ENCODE measurements at regions not wholly inside any gene's neighbourhood (a gene's known extent, or its start where the extent isn't known, plus 50 kb on each side); places are given as distances from the start of the nearest gene placed in this dataset.

DNA sequence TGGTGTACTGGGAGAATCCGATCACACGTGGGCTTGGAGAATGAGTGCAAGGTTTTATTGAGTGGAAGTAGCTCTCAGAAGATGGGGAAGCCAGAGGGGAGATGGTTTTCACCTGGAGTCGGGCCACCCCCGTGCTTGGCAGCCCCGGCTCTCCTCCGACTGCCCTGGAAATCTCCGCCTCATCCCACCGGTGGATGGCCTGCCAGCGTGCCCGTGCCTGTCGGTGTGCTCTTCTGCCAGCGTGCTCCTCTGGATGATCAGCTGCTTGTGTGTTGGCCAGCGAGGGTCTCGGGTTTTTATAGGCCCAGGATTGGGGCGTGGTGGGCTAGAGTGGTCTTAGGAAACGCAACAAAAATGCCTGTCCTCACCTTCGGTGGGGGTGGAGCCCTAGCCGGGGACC lies 368.0 kb downstream of the FAT4 start:
- DNase-seq (ENCODE audit: low read depth, low spot score), result no peak

DNA sequence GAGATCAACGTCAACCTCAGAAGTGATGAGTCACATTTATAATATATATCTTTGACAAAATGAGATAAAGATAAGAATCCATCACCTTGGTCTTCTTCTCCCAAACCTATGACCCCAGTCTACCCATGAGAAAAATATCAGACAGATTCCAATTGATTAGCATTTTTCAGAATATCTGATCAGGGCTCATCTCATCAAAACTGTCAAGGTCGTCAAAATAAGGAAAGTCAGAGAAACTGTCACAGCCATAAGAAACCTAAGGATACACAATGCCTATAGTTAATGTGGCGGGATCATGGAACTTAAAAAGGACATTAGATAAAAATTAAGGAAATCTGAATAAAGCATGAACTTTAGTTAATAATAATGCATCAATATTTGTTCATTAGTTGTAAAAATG lies 374.1 kb downstream of the FAT4 start:
- no peak for DNase-seq (ENCODE audit: low read depth, low spot score)

DNA sequence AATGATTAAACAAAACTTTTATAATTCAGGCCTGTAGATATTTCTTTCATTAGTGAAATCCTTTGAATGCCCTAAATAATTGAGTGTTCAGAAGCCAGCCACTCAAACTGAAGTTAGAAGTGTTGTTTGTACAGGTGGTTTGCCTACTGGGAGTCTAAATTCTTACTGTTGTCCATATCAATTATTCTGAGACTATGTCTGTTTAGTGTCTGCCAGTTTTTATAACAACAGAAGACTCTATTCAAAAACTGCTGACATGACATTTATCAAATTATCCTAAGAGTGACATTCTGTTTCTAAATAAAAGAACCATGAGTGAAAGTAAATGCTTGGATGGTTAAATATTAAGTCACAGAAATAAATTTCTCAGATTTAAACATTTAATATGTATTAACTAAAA lies 375.1 kb downstream of the FAT4 start:
- no peak for DNase-seq (ENCODE audit: low read depth, low spot score)

DNA sequence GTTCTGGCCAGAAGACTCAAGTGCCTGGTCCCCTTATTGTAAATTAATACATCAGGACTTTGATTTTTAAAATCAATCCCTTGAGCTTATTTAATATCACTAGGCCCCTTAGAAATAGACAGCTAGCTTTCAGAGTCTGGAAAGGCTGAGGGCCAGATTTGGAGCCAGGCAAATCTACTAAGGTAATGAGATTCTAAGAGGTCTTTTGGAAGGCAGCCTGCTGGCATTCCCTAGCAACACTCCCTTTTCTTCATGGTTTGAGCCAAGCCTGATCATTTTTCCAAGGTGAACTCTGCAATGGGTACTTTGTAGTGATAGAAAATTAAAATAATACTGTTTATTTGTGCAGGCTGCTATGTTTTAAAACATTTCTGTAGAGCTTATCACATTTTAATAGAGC lies 378.5 kb downstream of the FAT4 start:
- peak; percentile 62 for DNase-seq (ENCODE audit: low read depth, low spot score)

DNA sequence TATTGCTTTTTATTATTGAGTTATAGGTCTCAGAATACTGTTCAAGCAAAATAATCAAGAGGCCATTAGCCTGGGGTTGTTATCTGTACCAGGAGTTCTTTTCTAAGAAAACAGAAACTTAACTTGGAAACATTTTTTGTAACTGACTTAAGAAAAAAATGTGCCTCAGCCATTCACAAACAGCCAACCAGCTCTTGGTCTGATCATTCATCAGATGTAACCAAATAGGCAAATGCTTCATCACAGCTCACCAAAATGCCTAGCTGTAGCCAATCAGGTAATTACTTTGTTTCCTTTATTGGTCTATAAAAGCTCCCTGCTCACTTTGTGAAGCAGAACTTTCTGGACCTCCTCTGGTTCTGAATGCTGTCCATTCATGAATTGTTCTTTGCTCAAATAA lies 387.7 kb downstream of the FAT4 start:
- peak; percentile 12 for DNase-seq (ENCODE audit: low read depth, low spot score)

DNA sequence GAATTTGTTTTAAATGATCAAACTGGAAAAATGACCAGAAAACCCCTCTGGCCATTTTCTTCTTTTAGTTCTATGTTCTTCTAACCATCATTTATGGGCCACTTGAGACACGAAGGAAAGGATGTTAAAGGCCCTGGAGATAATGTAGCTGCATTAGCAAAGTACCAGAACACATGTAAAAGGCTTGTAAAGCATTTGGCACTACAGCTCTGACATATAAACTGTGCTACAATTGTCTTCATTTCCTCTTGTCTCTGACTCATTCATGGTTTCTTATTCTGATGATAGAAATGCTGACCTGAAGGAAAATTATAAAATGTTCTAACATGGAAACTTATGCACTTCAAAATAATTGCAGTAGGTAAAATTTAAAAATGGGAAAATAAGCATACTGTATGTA lies 388.7 kb downstream of the FAT4 start:
- DNase-seq (ENCODE audit: low read depth, low spot score), result no peak

DNA sequence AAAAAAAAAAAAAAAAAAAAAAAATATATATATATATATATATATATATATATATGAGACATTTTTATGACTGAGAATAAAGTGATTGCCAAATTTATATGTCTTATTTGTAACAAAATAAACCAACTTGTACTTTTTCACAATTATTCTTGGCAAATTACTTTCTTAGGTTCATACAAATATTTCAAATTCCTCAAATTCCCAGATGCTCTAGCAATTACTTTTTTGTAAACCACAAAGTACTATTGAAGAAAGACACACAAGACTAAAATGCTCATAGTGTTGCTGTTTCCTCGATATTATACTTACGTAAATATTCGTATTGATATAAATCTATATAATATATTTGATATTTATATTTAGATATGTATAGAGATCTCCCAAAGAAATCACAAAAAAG lies 390.0 kb downstream of the FAT4 start:
- DNase-seq (ENCODE audit: low read depth, low spot score), result peak; percentile 20

DNA sequence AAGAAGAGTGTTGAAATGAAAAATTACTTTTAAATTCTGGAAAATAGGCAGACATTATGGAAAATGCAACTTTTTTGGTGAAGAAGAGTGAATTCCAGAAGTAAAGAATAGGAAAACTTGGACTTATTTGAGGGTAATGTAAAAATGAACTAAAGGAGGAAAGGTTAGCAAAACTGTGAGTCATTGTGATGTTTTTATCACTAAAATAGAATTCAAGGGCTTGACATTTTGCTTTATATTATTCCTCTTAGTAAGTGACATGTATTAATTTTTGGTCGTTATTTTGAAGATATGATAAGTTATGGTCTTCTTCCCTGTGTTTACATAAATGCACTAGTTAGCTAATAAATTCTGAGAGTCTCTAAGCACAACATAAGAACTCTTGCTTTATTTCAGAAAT lies 390.9 kb downstream of the FAT4 start:
- no peak for DNase-seq (ENCODE audit: low read depth, low spot score)

DNA sequence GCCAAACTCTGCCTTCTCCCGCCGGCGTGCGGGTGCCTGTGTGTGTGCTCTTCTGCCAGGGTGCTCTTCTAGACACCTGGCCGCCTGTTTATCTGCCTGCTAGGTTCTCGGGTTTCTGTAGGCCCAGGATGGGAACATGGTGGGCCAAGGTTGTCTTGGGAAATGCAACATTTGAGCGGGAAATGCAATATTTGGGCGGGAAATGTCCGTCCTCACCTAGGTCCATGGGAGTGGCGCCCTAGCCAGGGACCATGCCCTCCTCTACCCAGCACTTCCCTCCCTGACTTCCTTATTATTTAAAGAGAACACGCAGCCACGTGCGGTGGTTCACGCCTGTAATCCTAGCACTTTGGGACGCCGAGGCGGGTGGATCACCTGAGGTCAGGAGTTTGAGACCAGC lies 392.6 kb downstream of the FAT4 start:
- no peak for DNase-seq (ENCODE audit: low read depth, low spot score)

DNA sequence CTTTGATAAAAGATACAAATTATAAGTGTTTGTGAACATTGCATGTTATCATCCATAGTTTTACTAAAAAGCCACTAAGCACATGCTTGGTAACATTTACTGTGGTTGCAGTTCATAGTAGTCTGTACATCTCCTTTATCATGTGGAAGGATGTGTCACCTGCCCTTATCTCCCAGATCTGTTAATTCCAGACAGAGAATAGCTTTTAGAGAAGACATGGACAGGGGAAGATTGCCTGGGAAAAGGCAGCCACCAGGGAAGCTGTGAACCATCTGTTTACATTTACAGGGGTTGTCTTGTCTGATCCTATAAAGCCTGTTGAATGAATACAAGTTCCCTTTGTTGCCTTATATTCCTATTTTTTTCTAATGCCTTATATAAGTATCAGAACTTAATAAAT lies 396.0 kb downstream of the FAT4 start:
- DNase-seq (ENCODE audit: low read depth, low spot score), result no peak

DNA sequence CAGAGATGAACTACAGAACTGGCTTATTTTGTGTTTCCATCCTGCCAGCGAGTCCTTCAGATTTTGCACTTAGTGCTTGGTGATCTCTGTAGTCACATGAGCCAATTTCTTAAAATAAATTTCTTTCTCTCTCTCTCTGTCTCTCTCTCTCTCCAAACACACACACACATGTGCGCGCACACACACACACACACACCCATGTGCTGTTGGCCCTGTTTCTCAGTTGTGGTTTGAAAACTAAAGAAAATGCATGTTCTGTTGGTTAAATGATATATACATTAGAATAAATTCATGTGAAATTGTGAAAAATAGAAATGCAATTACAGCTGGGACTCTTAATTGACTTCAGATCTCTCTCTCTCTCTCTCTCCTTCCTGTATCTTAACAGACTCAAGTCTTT lies 399.3 kb downstream of the FAT4 start:
- no peak for DNase-seq (ENCODE audit: low read depth, low spot score)

DNA sequence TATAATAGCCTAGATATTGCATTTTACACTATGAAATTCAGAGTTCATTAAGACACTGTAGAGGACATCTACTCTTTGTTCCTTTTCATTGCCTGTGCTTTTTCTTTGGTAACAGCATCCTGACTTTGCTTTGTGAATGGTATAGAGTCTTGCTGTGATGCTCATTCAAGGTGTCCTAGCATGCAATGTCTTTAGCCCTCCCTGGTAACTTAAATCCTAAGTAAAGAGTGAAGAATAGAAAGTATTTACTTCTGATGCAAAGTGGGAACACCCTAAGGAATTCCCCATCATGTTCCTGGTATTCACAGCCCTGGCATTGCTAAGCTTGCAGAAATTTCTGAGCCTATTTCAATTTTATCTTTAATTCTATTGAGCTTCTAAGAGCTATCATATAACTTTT lies 400.1 kb downstream of the FAT4 start:
- no peak for DNase-seq (ENCODE audit: low read depth, low spot score)

DNA sequence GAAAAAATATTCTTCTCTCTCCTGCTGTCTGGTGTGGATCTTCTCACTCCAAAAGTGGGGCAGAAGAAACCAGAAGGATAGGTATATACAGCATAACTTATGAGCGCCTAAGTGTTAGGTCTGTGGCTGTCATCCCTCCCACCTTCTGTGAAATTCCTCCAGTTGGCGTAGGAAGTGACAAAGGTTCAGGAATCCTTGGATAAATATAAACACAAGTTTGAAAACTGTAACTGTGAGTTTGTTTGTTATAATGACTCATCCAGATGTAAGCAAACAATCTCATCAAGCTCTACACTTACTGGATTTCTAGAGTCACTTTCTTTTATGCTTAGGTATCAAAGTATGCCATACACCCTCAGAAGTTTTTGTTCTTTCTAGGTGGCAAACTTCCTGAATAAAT lies 405.2 kb downstream of the FAT4 start:
- DNase-seq (ENCODE audit: low read depth, low spot score), result peak; percentile 37

DNA sequence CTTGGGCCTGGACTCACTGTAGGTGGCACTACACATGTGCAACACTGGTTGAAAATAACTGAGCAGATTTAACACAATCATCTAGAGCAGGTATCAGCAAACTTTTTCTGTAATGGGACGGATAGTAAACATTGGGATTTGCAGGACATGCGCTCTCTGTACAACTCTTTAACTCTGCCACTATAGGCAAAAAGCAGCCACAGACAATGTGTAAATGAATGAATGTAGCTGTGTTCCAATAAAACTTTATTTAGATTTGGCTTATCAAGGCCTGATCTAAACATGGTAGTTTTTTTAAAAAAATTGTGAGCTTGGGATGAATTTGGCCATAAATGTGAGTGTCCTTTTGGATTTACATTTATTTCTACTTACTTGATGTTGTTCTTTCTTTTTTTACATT lies 407.3 kb downstream of the FAT4 start:
- no peak for DNase-seq (ENCODE audit: low read depth, low spot score)

DNA sequence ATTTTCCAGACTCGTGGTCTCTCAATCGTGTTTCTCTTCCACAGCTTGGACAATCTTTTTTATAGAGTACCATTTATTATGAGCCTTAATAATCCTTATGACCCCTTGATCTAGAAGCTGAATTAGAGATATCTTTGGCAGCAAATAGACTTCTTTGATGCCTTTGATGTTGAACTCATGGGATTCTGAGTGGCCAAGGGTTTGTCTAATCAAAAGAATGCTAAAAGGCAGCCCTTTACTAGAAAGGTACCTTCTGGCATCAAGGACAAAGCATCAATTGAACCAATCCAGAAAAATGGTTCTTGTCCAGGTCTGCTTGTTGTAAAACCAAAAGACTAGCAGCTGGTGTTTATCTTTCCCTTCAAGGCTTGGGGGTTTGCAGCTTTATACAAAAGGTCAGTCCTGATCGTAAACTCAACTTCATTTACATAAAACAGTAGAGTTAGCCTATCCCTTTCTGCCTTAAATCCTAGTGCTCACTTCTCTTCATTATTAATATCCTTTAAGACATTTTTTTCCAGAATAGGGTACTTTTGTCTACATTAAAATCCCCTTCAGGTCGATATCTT lies 411.3 kb downstream of the FAT4 start:
- no peak for DNase-seq (ENCODE audit: low read depth, low spot score)

DNA sequence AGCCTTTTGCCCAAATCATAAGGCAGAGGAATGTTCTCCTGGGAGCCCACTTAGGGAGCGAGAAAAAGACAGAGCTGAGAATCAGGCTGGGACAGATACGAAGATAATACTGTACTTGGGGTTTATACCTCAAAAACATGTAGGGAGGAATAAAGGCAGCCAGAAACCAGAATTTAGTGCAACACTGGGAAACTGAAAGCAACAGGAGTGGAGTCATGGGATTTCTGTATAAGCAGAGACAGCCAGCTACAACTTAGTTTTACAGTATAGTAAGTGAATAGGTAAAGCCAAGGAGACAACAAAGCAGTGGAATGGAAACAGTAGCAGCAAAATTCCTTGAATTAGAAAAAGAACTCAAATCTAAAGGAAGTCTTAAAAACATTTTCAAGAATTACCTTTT lies 413.2 kb downstream of the FAT4 start:
- no peak for DNase-seq (ENCODE audit: low read depth, low spot score)

DNA sequence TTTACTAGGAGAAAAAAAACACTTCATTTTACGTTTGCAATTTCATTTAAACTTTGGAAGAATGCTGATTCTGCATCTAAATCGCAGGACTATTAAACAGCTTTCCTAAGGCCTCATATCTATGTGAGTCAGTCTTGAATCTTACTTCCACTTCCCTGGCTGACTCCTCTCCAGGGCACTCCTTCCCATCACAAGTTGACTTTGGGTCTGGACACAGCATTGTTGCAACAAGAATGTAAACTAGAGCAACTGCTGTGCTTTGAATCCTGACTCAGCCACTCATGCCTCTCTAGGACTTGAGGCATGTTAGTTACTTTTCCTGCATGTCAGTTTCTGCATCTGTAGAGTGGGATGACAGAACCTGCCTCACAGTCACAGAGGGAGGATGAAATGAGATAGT lies 413.8 kb downstream of the FAT4 start:
- DNase-seq (ENCODE audit: low read depth, low spot score), result peak; percentile 86

DNA sequence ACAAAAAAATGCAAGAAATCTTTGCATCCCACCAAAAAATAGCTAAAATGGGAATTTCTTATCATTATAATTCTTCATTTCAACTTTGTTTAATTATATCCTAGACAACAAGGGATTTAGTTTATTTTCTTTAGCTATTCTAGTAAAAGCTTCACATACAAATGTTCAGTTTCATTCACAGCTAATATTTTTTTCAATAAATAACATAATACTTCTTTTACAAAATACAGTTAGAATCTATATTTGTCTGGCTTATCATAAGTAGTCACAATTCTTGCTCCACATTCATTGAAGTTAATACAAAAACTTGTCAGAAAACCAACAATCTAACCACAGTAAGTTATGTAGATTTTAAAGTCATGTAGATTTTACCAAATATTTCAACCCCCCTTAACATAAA lies 414.4 kb downstream of the FAT4 start:
- DNase-seq (ENCODE audit: low read depth, low spot score), result no peak

DNA sequence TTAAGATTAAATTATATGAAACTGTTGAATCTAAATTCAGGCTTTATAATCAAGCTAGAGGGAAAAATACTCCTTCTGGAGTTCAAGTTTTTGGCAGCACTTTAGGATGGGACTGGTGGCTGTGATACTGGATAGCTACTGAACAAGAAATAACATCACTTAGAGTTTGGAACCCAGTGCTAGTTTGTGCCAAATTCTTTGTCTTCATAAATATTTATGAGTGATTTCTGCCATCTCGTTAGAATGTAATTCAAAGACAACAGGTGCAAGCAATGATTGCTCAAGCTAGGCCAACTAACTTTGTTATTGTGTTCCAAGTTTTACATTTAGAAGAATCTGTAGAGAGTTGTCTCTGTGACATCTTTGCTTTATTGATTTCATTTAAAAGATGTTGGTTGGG lies 417.9 kb downstream of the FAT4 start:
- DNase-seq (ENCODE audit: low read depth, low spot score), result no peak

DNA sequence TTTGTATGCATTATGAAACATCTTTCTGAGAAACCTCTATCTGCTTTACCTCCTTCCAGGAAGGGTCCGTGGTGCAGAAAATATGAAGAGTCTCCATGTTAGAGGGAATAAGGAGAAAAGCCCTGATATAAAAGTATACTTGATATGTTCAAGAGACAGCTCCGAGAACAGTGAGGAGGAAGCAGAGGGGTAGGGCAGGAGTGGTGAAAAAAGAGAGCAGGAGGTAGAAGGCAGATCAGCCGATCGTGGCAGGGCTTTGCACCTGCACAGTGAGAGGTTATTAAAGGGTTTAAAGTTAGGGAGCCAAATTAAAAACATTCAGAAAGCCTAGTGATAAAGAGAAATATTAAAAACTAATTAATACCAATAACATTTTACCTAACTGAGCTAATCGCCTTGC lies 419.7 kb downstream of the FAT4 start:
- no peak for DNase-seq (ENCODE audit: low read depth, low spot score)

DNA sequence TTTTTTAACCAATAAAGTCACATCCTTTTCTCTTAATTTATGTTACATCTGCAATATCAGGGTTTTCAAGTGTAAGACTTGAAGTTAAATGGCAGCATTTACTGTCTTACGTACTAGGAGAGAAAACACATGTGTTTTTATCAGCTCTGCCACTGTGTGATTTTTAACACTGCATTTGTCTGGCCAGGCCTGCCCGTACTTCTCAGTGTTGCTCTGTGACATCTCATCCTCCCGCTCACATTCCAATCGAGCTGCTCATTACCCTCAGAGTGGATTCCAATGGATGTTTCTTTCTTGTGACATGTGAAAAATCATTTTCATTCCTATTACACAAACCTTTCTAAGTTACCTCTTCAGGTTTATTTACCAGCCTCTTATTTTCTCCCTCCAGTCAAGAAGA lies 420.3 kb downstream of the FAT4 start:
- peak; percentile 94 for DNase-seq (ENCODE audit: low read depth, low spot score)

DNA sequence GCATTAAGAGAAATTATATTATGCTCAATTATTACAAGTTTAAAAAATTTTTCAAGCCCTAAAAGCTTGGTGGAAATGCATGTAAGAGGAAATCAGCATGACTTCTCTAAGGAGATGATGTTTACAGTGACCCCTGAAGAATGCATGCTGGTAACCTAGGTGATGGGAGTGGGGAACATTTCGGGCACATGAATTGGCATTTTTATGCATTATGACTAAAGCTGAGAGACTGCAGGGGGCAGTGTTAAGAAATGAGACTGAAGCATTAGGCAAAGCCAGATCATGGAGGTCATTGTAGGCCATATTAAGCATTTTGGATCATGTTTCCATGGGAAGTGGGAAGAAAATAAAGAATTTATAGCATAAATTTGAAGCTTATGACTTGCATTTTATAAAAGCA lies 421.3 kb downstream of the FAT4 start:
- peak; percentile 41 for DNase-seq (ENCODE audit: low read depth, low spot score)

DNA sequence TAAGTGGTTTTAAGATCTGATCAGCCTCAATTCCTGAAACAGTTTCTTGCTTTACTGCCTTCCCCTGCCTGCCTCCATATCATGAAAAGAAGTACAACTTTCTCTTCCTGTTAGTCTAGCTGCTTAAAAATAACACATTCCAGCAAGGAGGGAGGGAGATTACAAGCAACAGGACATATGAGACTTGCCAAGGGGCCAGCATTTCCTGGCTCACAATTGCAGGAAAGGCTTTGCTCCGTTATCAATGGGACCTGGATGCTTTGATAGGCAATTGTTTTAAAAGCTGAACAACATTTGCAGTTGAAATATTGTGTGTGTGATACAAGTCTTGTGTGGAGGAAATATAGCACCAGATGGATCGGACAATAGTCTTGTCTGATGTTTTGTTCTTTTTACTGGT lies 425.0 kb downstream of the FAT4 start:
- peak; percentile 38 for DNase-seq (ENCODE audit: low read depth, low spot score)

DNA sequence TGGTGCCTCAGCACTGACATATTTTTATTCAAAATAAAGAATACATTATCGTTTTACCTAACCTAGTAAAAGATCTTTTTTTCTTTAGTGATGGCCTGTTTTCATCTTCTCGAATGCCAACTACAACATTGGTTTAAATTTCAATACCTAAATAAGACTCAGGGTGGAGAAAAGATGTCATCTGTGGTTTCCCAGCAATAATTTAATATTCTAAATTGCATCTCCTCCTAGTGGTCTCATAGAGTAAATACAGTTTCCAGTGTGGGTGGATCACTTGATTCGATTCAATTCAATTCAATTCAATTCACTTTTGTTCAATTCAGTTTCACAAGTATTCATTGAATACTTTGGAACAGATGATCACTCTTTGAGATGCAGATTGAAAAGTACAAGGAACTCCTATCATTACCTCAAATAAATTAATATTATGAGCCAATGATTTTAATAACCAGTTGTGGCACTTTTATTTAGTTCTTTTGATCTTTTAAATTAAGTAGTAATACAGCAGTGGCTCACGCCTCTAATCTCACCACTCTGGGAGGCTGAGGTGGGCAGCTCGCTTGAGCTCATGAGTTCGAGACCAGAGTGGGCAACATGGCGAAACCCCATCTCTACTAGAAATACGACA lies 427.2 kb downstream of the FAT4 start:
- DNase-seq (ENCODE audit: low read depth, low spot score), result peak; percentile 32
